ENCODE measurements at regions not wholly inside any gene's neighbourhood (a gene's known extent, or its start where the extent isn't known, plus 50 kb on each side); places are given as distances from the start of the nearest gene placed in this dataset.
"Not testable (repeated sequence)": the region's sequence is repeated elsewhere in the genome, so short reads cannot be mapped to it uniquely, and the experiment has no call there.

DNA sequence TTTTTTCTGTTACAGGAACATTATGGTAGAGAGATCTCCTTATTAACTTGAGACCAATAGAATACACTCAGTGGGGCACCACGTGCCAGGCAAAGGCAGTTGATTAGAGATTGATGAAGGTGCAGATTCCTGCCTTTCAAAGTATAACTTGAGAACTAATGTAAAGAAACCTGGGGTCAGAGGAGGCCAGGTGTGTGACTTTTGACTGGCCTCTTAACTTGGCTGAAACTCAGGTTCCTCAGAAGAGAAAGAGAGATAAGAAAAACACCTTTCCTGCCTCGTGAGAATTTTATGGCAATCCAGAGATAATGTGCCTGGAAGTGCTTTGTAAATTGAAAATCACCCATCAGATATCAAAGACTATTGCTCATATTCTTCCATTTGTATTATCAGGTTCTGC is 110.7 kb upstream of the GZMB start:
- DNase-seq (ENCODE audit: low spot score): no peak

GRCh38 chr14:24741871-24742270 is 107.9 kb upstream of the GZMB start:
- DNase-seq (ENCODE audit: low spot score): no peak

- no peak for DNase-seq (ENCODE audit: low spot score)
Observed at GRCh38 chr14:24735984-24736630, 102.1 kb upstream of the GZMB start.

DNA sequence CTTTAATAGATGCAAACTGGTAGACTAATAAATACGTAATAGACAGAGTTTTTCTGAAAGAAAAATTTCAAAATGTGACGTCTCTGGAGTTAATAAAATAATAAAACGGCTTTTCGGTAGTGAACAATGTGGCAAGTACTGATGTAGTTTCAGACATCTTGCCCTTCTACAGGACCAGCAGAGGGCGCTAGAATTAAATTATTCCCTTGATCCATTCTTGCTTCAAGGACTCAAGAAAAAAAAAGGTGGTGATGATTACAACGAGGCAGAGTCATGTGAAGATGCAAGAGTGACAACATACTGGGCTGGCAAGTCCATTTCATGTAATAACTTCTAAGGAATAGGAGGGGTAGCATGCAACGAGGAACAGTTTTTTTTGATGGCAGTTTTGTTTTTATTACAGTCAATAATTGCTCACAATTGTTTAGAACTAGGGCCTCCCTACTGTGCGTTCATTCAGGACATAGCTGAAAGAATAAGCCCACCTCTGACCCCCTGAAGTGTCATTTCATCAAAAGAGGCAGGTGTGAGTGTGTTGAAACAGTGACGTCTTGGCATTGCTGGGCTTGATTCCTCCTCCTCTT is 101.0 kb upstream of the GZMB start:
- peak; percentile 20 for DNase-seq (ENCODE audit: low spot score)

GRCh38 chr14:24726480-24726879 is 92.5 kb upstream of the GZMB start:
- no peak for DNase-seq (ENCODE audit: low spot score)

DNA sequence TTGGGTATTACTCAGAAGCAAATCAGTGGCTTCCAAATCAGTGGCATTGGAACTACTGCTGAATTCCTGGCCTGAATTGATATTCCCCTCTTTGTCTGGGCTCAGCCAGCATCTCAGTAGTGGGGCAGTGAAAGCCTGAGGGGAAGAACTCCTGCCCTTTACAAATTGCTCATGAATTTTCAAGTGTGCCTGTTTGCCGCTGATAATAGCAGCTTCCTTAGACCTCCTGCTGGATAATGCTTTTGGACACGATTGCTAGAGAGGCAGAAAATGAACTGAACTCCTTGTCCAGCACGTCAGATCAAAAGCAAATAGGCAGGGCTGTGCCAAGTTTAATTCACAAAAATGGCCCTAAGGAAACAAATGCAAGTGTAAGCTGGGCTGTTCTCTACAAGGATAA is 91.3 kb upstream of the GZMB start:
- no peak for DNase-seq (ENCODE audit: low spot score)

GRCh38 chr14:24721775-24722174 is 87.8 kb upstream of the GZMB start:
- no peak for DNase-seq (ENCODE audit: low spot score)

DNA sequence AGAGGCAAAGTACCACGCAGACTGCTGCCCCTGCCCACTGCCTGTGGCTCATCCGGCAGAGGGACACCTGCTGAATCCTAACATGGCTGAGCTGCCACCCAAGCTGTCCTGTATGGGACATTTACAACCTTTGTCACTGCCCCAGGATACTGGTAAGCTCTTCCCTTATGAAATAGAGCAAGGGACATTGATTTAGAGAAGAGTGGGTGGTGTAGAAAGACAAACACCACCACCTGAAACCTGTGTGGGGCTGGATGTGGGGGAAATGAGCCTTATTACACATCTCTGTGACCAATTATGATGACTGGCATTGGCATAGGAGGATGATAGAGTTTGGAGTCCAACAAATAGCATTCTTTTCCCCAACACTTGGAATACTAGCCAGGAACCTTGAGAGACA is 81.2 kb upstream of the GZMB start:
- DNase-seq (ENCODE audit: low spot score): no peak

GRCh38 chr14:24713404-24713803 is 79.4 kb upstream of the GZMB start:
- DNase-seq (ENCODE audit: low spot score): no peak

GRCh38 chr14:24712909-24713308 is 78.9 kb upstream of the GZMB start:
- DNase-seq (ENCODE audit: low spot score): no peak

DNA sequence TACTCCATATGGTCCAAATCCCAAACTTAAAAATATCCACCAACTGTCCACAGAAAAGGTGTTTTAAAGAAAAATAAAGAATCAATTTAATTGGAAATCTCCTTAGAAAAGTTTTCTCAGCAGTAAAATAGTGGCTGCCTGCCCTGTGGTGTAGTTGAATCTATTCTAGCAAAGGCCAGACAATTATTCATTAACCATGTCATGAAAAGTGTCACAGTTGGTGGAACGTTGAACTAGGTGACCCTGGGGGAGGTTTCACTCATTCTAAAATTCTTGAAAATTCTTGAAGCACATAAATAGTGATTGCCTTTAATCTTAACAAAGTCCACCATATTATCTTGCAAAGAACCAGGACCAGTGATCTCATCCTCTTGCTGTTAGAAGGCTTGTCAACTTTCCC is 78.4 kb upstream of the GZMB start:
- no peak for DNase-seq (ENCODE audit: low spot score)

GRCh38 chr14:24710403-24711112 is 76.6 kb upstream of the GZMB start:
- DNase-seq (ENCODE audit: low spot score): peak; percentile 28

- DNase-seq (ENCODE audit: low spot score): no peak
Observed at GRCh38 chr14:24708684-24709083, 74.7 kb upstream of the GZMB start.

- no peak for DNase-seq (ENCODE audit: low spot score)
Observed at GRCh38 chr14:24706351-24706750, 72.4 kb upstream of the GZMB start.

GRCh38 chr14:24705840-24706239 is 71.8 kb upstream of the GZMB start:
- DNase-seq (ENCODE audit: low spot score): no peak

DNA sequence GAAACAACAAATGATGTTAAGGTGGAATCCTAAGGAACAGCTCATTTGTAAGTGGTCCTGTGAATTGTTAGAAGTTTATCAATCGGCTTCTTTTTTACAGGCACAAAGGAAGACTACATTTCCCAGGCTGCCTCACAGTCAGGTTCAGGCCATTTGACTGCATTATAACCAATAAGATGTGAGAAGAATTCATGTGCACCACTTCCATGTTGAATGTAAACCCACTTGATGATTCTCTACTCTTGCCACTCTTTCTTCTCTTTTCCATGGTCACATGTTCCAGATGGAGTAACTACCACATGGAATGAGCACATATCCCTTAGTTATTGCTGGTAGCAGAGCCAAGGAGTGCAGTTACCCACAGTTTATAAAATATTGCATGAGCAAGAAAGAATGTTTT is 67.1 kb upstream of the GZMB start:
- DNase-seq (ENCODE audit: low spot score): no peak

DNA sequence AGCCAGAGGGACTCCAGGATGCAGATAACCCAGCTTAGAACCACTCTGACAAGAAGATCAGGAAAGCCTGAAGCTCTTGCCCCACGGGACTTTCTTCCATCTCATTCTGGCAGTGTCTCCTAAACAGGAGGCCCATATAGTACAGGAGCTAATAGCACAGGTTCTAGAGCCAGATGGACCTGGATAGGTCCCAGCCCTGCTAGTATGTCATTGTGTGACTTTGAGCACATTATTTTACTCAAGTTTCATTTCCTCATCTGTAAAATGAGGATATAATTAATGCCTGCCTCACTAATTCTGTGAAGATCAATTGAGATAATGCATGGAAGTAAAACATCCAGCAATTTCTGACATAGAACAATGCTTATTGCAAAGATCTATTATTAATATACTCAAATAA is 66.5 kb upstream of the GZMB start:
- no peak for DNase-seq (ENCODE audit: low spot score)

DNA sequence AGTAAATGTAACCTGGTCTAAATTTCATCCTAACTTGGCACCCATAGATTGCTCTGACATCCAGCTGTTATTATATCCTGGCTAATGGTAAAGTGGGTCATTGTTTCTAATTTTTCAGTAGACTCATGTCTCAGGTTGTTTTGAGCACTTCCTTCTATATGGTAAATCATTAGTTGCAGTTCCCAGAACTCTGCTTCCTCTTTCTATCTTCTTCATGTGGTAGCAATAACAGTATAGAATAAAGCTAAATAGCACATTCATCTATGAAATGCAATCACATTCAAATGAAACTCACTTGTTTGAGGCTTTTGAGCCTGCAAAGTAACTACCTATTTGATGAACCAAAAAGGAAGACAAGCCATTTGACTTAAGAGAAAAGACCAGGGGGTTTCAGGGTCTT is 65.1 kb upstream of the GZMB start:
- DNase-seq (ENCODE audit: low spot score): no peak

DNA sequence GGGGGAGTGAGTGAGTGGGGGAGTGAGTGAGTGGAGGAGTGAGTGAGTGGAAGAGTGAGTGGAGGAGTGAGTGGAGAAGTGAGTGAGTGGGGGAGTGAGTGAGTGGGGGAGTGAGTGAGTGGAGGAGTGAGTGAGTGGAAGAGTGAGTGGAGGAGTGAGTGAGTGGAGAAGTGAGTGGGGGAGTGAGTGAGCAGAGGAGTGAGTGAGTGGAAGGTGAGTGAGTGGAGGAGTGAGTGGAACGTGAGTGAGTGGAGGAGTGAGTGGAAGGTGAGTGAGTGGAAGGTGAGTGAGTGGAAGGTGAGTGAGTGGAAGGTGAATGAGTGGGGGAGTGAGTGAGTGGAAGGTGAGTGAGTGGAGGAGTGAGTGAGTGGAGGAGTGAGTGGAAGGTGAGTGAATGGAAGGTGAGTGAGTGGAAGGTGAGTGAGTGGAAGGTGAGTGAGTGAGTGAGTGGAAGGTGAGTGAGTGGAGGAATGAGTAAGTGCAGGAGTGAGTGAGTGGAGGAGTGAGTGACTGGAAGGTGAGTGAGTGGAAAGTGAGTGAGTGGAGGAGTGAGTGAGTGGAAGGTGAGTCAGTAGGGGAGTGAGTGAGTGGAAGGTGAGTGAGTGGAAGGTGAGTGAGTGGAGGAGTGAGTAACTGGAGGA is 62.4 kb upstream of the GZMB start:
- DNase-seq (ENCODE audit: low spot score): not testable (repeated sequence)

DNA sequence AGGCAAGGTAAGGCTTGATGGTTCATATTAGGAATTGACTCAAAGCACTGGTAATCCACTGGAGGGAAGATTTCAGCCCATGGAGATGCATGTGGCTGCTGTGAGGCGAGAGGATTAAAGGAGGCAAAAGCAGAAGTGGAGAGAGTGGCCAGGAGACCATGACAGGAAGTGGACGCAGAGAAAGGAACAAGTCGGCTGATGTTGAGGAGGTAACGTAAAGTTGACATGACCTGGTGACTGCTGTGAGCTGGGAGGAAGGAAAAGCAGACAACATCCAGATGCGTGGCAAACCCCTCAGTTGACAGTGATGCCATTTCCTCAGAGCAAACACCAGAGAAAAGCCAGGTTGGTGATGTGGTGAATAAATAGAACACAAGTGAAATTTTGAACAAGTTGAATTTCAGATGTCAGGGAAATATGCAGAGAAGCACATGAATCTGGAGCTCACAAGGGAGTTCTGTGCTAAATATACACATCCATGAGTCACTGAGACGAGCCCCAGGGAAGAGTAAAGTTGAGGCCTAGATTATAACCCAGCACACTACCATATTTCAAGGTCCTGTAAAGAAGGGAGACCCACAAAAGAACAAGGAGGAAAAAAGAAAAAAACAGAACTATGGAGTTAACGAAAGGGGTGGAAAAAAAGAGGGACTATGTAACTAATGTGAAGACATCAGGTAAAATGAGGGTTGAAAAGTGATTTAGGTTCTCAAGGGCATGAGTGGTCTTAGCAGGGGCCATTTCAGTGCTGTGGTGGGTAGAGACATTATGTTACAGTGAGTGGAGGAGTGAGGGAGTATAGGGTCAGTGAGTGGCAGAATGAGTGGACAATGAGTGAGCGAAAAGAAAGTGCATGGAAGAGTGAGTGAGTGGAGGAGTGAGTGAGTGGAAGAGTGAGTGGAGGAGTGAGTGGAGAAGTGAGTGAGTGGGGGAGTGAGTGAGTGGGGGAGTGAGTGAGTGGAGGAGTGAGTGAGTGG is 61.6 kb upstream of the GZMB start:
- no peak for DNase-seq (ENCODE audit: low spot score)

- DNase-seq (ENCODE audit: low spot score): no peak
Observed at GRCh38 chr14:24694680-24695079, 60.7 kb upstream of the GZMB start.

DNA sequence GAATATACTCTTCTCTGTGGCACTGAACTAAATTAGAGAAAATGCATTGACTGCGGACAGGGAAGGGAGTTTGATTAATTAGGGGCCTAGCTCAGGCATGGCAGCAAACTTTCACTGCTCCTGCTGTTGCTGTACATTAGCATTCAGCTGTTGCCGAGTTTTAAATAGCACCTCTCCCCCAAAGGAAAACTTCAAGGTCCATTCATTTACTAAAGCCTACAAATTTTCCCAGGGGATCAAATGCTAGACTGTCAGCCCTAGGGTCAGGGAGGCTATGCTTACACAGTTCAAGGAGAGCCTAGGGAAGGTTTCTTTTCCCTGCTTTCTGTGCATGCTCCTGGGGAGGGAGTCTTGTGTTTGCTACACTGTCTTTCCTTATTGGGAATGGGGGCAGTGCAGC is 60.0 kb upstream of the GZMB start:
- no peak for DNase-seq (ENCODE audit: low spot score)

All from HuH-7 (cell line).